ENCODE measurements at regions not wholly inside any gene's neighbourhood (a gene's known extent, or its start where the extent isn't known, plus 50 kb on each side); places are given as distances from the start of the nearest gene placed in this dataset.

DNA sequence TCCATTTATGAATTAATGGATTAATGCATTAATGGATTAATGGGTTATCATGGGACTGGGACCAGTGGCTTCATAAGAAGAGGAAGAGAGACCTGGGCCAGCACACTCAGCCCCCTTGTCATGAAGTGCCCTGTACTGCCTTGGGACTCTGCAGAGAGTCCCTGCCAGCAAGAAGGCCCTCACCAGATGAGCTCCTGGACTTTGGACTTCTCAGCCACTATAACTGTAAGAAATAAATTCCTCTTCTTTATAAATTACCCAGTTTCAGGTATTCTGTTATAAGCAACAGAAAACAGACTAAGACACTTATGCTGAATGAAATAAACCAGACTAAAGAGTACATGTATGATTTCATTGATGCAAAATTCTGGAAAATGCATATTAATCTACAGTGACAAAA, 119.4 kb upstream of the MSX1 start (continued):
- TF ChIP-seq, protein P1, sequence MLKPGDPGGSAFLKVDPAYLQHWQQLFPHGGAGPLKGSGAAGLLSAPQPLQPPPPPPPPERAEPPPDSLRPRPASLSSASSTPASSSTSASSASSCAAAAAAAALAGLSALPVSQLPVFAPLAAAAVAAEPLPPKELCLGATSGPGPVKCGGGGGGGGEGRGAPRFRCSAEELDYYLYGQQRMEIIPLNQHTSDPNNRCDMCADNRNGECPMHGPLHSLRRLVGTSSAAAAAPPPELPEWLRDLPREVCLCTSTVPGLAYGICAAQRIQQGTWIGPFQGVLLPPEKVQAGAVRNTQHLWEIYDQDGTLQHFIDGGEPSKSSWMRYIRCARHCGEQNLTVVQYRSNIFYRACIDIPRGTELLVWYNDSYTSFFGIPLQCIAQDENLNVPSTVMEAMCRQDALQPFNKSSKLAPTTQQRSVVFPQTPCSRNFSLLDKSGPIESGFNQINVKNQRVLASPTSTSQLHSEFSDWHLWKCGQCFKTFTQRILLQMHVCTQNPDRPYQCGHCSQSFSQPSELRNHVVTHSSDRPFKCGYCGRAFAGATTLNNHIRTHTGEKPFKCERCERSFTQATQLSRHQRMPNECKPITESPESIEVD (tag by site-specific recombination; IDR thresholded peaks at IDR 0.05) = no peak
- no peak for TF ChIP-seq HOXC10 (CRISPR knock-in tag; IDR thresholded peaks at IDR 0.05)
- no peak for TF ChIP-seq ZNF146 (tag by site-specific recombination; IDR thresholded peaks at IDR 0.05)
- no peak for TF ChIP-seq ZNF558 (tag by site-specific recombination; IDR thresholded peaks at IDR 0.05)
- TF ChIP-seq OSR2 (tag by site-specific recombination; IDR thresholded peaks at IDR 0.05) = no peak
- TF ChIP-seq ZSCAN18 (tag by site-specific recombination; IDR thresholded peaks at IDR 0.05) = no peak

DNA sequence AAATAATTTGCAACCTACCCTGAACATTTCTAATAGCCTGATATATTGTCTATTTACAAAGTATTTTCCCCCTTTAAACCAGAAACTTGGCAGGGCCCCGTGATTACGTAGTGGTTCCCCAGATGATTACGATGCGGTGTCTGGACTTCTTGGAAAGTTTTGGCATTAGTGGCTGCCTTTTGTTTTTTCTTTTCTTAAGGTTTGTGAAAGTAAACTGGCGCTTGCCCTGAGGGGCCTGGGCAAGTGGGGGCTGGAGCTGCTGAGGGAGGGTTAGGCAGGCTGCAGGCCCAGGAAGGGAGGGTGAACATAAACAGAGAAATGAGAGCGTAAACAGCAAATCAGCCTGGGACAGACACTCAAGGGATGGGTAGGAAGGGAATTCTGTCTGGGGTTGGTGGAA, 123.6 kb upstream of the MSX1 start:
- POLR2A ChIA-PET = no interaction called here
- Histone ChIP-seq H3K4me1 (ENCODE audit: control insufficient read depth, insufficient read depth, low read length) (peaks cover 12% of the 10 kb centered on the region), H3K36me3 (ENCODE audit: control insufficient read depth in 2 of 2, insufficient read depth in 1 of 2, low read length in 2 of 2) (no peaks in the 10 kb centered on the region), H3K4me3 (ENCODE audit: low read depth, low read length) (no peak overlapping the region), H3K27ac (ENCODE audit: extremely low read depth, low read depth, low read length) (no peak overlapping the region), H3K9me3 (ENCODE audit: control insufficient read depth, insufficient read depth, low read depth, low read length) (no peaks in the 10 kb centered on the region)
- TF ChIP-seq, protein P2, sequence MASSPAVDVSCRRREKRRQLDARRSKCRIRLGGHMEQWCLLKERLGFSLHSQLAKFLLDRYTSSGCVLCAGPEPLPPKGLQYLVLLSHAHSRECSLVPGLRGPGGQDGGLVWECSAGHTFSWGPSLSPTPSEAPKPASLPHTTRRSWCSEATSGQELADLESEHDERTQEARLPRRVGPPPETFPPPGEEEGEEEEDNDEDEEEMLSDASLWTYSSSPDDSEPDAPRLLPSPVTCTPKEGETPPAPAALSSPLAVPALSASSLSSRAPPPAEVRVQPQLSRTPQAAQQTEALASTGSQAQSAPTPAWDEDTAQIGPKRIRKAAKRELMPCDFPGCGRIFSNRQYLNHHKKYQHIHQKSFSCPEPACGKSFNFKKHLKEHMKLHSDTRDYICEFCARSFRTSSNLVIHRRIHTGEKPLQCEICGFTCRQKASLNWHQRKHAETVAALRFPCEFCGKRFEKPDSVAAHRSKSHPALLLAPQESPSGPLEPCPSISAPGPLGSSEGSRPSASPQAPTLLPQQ (tag by site-specific recombination; IDR thresholded peaks at IDR 0.05) = no peak; the same call in 1 of the 2 replicates
- TF ChIP-seq ZNF398 (tag by site-specific recombination; IDR thresholded peaks at IDR 0.05) (peak; percentile 52), ZNF488 (tag by site-specific recombination; IDR thresholded peaks at IDR 0.05) (no peak)
- CTCF ChIA-PET = no interaction called here

- Histone ChIP-seq H3K9me3 (ENCODE audit: control insufficient read depth, insufficient read depth, low read depth, low read length) (no peaks in the 10 kb centered on the region), H3K4me1 (ENCODE audit: control insufficient read depth, insufficient read depth, low read length) (peaks cover 12% of the 10 kb centered on the region), H3K36me3 (ENCODE audit: control insufficient read depth in 2 of 2, insufficient read depth in 1 of 2, low read length in 2 of 2) (no peaks in the 10 kb centered on the region), H3K4me3 (ENCODE audit: low read depth, low read length) (no peak overlapping the region), H3K27ac (ENCODE audit: extremely low read depth, low read depth, low read length) (no peak overlapping the region; the same call in 1 of the 2 replicates)
- ChIA-PET CTCF (no interaction called here), POLR2A (no interaction called here)
- peak; percentile 80 for TF ChIP-seq FEZF1 (tag by site-specific recombination; IDR thresholded peaks at IDR 0.05)
- TF ChIP-seq ZNF133 (tag by site-specific recombination; IDR thresholded peaks at IDR 0.05) = no peak
- peak; percentile 58 for TF ChIP-seq ZIC2 (tag by site-specific recombination; IDR thresholded peaks at IDR 0.05)
- peak; percentile 67; the same call in 1 of the 2 replicates for TF ChIP-seq GLIS1 (tag by site-specific recombination; IDR thresholded peaks at IDR 0.05)
- TF ChIP-seq, protein P3, sequence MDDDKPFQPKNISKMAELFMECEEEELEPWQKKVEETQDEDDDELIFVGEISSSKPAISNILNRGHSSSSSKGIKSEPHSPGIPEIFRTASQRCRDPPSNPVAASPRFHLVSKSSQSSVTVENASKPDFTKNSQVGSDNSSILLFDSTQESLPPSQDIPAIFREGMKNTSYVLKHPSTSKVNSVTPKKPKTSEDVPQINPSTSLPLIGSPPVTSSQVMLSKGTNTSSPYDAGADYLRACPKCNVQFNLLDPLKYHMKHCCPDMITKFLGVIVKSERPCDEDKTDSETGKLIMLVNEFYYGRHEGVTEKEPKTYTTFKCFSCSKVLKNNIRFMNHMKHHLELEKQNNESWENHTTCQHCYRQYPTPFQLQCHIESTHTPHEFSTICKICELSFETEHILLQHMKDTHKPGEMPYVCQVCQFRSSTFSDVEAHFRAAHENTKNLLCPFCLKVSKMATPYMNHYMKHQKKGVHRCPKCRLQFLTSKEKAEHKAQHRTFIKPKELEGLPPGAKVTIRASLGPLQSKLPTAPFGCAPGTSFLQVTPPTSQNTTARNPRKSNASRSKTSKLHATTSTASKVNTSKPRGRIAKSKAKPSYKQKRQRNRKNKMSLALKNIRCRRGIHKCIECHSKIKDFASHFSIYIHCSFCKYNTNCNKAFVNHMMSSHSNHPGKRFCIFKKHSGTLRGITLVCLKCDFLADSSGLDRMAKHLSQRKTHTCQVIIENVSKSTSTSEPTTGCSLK (tag by site-specific recombination; IDR thresholded peaks at IDR 0.05) = no peak
- no peak for TF ChIP-seq ZNF585B (tag by site-specific recombination; IDR thresholded peaks at IDR 0.05)
- TF ChIP-seq ZNF518A (tag by site-specific recombination; conservative IDR thresholded peaks at IDR 0.05; ENCODE audit: low read depth) = no peak
These were observed 124.2 kb upstream of the MSX1 start for GRCh38 chr4:4735136-4735750.

All from HEK293 (cell line).